ENCODE measurements at regions not wholly inside any gene's neighbourhood (a gene's known extent, or its start where the extent isn't known, plus 50 kb on each side); places are given as distances from the start of the nearest gene placed in this dataset.
"Not testable (repeated sequence)": the region's sequence is repeated elsewhere in the genome, so short reads cannot be mapped to it uniquely, and the experiment has no call there.

GRCh38 chr9:119736491-119737454, 367.5 kb upstream of the BRINP1 start:
- peak; percentile 14 for DNase-seq

- no peak for DNase-seq
These were observed 358.8 kb upstream of the BRINP1 start for GRCh38 chr9:119727988-119728387.

GRCh38 chr9:119726035-119726434, 356.8 kb upstream of the BRINP1 start:
- no peak for DNase-seq

GRCh38 chr9:119722384-119722783, 353.1 kb upstream of the BRINP1 start:
- DNase-seq, result no peak

GRCh38 chr9:119712325-119712724, 343.1 kb upstream of the BRINP1 start:
- DNase-seq, result no peak

GRCh38 chr9:119709431-119709830, 340.2 kb upstream of the BRINP1 start:
- DNase-seq, result no peak

- DNase-seq, result no peak
These were observed 338.1 kb upstream of the BRINP1 start for GRCh38 chr9:119707228-119707845.

GRCh38 chr9:119701651-119702050, 332.4 kb upstream of the BRINP1 start:
- DNase-seq, result peak; percentile 87

GRCh38 chr9:119698535-119698934, 329.3 kb upstream of the BRINP1 start:
- DNase-seq, result no peak

- DNase-seq, result no peak
These were observed 328.8 kb upstream of the BRINP1 start for GRCh38 chr9:119697996-119698395.

- DNase-seq, result no peak
These were observed 320.6 kb upstream of the BRINP1 start for GRCh38 chr9:119689879-119690278.

GRCh38 chr9:119688547-119688946, 319.3 kb upstream of the BRINP1 start:
- DNase-seq, result no peak

GRCh38 chr9:119677811-119678505, 308.7 kb upstream of the BRINP1 start:
- DNase-seq, result no peak

- DNase-seq, result peak; percentile 79
These were observed 306.7 kb upstream of the BRINP1 start for GRCh38 chr9:119675951-119676350.

GRCh38 chr9:119672763-119673162, 303.5 kb upstream of the BRINP1 start:
- DNase-seq, result not testable (repeated sequence)

GRCh38 chr9:119667916-119668315, 298.7 kb upstream of the BRINP1 start:
- DNase-seq, result no peak

- no peak for DNase-seq
These were observed 297.9 kb upstream of the BRINP1 start for GRCh38 chr9:119667163-119667562.

- no peak for DNase-seq
These were observed 293.1 kb upstream of the BRINP1 start for GRCh38 chr9:119662329-119662728.

GRCh38 chr9:119652931-119653330, 283.7 kb upstream of the BRINP1 start:
- no peak for DNase-seq

- DNase-seq, result no peak
These were observed 280.0 kb upstream of the BRINP1 start for GRCh38 chr9:119649205-119649604.

- DNase-seq, result no peak
These were observed 270.2 kb upstream of the BRINP1 start for GRCh38 chr9:119639287-119639955.

GRCh38 chr9:119634006-119634405, 264.8 kb upstream of the BRINP1 start:
- DNase-seq, result no peak

- DNase-seq, result no peak
These were observed 242.3 kb upstream of the BRINP1 start for GRCh38 chr9:119611565-119611964.

Measured in COR-L47 (cell line).